GM04503 (cell line): ENCODE measurements at regions not wholly inside any gene's neighbourhood (a gene's known extent, or its start where the extent isn't known, plus 50 kb on each side); places are given as distances from the start of the nearest gene placed in this dataset.

Experiments
- DNase-seq: peaks from one replicate; pipeline ENCODE4 v3.0.0-alpha.2; 2012; ENCODE audit warnings: low read depth

DNA sequence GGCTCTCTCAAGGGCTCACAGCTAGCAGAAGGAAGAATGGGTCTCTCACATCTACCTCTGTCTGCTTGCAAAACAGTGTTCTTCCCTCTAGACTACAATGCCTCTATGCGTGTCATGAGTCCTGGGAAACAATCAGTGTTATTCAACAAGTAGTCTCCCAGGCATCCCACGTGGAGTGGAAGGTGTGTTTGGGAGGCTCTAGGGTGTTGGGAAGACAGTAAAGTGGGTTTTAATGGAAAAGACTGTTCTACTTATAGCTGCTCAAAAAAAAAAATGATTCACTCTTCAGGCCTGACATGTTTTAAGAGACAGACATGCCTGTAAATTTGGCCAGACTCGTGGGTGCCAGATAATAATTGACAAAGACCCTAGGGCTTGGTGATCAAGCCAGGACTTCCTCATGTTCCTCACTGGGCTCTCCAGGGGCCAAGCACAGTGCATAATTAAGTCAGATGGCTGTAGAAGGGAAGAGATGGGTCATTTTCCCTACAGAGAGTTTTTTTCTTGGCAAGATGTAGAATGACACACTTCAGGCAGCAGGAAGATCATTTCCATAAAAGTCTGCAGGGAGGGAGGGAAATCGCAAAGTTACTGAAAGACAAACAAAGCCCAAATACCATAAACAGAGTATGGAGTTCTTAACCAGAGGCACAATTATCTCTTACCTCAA lies 246.4 kb downstream of the ACTL7B start:
- peak; percentile 91 for DNase-seq

DNA sequence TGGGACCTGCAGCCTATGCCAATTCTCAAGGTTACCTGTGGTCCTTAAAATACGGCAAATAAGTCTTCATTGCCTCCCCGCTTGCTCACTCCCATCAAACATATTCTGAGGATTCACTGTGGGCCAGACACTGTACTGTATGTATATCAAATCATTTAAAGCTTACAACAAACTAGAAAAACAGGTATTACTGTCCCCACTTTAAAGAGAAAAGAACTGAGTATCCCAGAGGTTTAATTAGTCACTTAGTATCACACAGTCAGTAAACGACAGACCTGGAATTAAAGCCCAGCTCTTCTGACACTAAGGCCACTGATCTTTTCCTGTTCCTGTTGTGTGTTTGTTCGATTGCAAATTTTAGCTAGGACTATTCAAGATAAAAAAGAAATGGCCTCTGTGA lies 248.2 kb downstream of the ACTL7B start:
- no peak for DNase-seq

DNA sequence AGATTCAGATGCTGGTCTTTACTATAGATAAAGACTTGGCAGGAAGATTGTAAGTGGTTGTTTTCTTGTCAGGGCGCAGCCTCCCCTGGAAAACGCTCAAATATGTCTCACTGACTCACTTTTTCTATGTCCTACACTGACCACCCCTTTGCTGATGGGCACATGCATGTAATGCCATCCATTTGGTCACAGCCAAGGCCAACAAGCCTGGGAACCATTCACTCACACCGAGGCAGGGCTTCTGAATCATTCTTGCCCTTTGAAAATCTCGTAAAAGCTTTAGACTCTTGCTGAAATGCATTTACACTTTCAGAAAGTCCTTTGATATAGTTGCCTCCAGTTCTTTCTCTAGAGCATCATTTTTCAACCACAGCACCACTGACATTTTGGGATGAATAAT lies 249.4 kb downstream of the ACTL7B start:
- DNase-seq: peak; percentile 45

DNA sequence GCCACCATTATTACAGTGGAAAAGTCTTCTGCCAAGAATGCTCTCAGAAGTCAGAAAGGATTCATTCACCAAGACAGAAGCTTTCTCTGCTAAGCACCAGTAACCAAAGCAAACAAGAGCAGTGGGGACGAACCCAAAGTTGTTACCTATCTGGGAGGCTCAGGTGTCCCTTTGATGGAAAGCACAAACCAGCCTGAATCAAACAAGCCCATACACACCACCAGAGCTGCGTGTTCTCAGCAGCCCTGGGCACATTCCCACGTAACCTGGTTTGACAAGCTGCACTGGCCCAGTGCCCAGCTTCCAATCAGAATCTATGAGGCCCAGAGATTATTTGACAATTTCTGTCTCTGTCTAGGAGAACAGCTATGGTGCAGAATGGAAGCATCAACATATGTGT lies 252.6 kb downstream of the ACTL7B start:
- no peak for DNase-seq

DNA sequence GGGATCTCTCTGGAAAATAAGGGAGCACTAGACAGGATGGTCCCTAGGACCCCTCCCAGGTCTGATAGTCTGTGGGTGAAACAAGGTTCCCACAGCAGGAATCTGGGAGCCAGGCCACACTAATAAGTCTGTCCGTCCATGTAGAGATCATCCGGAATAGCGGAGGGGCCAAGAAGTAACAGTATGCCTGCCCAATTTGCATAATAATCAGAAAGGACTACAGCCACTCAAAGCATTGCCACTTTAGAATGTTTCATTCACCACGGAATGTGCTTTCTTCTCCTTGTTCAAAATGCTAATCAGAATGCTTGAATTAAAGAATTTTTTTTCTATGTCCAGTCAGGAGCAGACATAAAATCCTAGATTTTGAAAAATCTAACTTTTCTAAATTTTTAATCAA lies 254.9 kb downstream of the ACTL7B start:
- DNase-seq: no peak

DNA sequence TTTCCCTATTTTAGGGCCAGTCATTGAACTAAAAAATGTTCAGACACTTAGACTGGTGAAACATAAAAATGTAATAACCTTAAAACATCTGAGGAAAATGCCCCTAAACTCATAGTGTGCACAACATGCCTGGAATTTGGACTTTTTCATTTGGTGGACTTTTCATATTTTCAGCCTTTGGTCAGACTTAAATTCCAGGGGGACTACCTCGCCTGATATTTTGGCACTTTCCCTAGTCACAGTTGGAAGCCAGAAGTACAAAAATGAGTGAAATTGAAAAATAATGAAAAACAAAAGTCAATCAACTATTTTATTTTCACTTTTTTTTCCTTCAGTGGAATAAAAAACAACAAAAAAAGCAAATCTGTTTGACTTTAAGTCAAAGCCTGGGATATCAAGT lies 256.2 kb downstream of the ACTL7B start:
- peak; percentile 30 for DNase-seq

DNA sequence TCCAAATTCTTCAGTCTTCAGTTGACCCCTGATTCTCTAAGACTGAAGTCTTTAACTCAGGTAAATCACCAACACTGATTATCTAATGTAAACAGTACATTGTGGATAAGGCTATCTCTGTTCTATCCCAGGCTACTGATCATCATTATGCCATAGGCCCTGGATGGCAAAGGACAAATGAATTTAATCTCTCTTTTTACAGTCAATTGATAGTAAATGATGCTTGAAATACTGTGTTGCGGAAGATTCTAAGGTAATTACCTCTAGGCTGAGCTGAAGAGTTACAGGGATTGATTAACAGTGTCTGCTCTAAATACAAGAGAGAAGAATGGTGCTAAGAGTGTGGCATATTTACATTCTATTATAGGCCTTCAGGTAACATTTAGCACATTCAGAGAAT lies 264.7 kb downstream of the ACTL7B start:
- no peak for DNase-seq

DNA sequence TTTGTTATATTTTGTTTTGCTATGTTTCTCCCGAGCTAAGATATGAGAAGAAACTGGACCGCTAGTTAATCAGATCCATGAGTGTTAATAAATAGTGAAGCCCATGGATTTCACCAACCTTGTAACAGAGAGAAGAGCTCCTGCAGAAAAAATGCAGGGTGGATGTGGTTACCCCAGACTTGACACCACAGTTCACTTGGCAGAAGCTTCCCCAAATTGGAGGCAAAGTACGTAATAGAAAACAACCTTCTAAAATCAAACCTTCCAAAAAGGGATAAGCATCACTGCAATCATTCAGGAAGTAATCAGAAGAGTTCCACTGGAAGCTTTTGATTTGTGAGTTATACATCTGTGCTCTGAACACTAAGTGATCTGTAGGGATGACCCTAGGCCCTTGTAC lies 267.5 kb downstream of the ACTL7B start:
- no peak for DNase-seq

DNA sequence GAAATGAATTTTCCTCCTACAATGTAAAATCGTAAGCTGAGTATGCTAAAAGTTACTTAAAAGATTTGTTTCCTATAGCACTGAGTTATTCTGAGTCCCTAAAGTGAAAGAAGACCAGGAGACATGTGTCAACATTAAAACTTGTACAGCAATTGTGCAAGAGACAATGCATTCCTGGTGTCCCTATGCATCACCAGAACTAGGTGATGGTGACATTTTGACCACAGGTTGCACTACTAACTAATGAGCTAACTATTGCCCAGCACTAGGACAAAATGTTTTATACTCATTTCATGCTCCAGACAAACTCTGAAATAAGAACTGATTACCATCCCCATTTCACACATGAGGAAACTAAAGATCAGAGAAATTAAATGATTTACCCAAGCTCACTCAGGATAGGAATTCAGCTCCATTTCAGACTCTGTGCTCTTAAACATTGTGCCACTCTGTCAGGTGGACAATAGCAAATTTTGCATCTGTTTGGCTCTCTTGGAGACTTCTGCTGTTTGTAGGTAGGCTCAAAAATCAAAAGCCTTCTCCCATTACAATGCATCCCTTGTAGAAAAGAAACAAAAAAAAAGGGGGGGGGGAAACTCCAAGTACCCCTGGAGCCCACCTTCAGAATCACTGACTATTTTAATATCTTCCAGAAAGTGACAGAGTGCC lies 269.2 kb downstream of the ACTL7B start:
- no peak for DNase-seq

DNA sequence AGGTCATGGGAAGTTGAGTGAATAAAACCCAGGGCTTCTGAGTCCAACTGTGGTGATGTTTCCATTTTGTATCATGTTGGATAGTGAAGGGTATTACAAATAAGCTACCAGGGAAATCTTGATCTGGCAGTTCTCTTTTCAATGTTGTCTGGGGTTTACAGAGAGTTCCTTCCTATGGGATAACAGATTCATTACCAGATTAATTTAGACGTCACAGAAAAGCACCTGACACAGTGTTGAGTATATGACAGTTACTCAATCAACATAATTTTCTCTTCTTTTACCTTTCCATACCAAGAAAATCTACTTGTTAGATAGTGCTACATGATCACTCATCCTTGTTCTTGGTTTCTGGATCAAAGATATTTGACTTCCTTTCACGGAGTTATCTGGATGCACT lies 270.9 kb downstream of the ACTL7B start:
- no peak for DNase-seq

DNA sequence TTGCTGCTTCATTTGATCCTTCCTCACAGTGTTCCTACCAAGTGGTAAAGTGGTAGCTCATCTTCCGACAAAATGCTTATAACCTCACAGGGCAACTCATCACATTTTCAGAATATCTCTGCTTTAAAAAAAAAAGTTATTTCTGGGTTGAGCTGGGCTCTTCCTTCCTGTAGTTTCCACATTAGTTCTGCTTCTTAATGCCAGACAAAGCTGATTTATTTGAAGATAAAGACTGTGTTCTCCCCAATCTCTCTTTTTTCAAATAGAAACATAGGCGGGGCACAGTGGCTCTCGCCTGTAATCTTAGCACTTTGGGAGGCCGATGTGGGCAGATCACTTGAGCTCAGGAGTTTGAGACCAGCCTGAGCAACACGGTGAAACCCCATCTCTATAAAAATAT lies 273.1 kb downstream of the ACTL7B start:
- no peak for DNase-seq

DNA sequence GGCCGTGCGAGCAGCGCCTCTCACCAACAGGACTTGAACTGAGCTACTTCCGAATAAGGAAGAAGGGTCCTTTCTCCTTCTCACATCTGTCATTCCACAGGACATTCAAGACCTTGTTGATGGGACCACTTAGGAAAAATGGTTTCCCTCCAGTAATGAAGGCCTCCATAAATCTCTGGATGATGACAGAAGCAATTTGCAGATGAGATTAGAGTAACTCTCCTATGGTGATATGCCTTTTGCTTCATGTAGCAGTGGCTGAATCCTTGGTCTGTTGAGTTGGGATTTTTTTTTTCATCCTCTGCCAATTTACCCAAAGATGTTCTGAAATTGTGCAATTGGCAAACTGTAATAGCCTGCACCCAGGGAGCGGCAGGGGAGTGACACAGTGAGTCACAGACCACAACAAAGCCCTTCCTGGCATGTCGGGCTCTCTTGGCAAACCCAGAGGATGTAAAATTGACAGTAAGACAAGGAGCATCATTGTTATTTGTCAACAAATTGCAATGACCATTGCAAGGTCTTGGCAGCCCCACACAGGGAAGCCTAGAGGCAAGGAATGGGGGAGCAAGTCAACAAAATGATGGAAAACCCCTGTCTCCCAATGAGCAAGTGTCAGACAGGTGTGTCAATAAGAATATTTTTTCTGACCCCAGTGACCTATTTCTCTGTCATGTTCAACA lies 275.9 kb downstream of the ACTL7B start:
- peak; percentile 48 for DNase-seq

DNA sequence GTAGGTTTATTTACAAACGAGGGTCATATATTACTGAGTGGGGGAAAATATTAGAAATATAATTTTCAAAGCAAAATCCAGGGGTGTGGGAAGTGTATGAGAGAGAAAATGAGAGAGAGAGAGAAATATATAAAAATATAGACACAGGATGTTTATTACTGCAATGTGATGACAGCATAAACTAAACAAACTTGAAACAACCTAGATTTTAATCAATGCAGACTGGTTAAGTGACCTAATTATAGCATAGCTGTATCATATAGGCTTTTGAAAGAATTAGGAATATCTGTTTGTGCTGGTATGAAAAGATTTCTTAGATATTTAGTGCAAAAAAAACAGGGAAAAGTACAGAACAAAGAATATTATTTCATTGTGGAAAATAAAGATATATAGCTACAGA lies 280.5 kb downstream of the ACTL7B start:
- no peak for DNase-seq

DNA sequence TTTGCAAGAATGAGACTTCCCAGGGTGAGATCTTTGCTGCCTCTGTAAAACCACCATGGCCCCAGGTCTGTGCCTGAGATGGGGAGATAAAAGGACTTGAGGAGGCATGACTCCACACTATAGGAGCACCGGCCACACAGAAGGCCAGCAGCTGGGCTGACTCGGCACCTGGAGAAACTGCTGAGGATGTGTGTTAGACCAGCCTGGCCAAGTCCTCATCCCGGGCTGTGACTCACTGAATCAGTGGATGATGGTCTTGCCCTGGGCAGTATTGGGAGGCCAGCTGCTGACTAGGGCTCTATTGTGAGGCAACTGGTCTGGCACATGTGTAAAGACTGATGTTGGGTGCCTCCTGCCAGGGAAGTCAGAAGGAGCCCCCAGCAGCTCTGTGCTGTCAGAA lies 286.2 kb downstream of the ACTL7B start:
- DNase-seq: no peak

DNA sequence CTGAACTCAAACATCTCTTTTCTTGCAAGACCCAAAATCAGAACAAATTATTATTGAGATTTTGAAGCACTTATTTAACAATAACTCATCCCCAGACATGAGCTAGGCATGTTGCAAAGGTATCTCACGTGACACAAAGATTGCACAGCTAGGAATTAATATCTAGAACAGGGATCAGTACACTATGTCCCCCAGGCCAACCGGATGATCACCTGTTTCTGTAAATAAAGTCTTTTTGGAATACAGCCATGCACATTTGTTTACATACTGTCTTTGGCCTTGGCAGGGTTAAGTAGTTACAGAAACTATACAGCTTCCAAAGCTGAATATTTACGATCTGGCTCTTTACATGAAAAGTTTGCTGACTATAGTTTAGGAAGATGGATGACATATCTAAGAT lies 287.7 kb downstream of the ACTL7B start:
- no peak for DNase-seq

DNA sequence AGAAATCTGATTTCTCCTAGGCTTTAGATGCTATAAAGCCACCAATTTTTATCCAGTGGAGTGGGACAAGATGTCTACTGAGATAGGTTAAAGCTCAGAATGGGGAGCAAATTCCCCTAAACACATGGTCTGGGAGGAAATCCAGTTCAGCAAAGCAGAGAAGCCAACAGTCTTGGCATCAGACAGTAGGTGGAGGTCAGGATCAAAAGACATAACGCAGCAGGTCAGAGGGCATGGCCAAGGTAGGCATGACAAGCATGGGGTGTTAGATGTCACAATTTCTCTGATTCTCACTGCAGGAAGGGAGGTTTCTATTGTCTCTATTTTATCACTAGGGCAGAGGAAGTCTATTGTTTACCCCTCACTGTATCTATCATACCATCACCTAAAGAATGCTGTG lies 288.2 kb downstream of the ACTL7B start:
- DNase-seq: no peak

DNA sequence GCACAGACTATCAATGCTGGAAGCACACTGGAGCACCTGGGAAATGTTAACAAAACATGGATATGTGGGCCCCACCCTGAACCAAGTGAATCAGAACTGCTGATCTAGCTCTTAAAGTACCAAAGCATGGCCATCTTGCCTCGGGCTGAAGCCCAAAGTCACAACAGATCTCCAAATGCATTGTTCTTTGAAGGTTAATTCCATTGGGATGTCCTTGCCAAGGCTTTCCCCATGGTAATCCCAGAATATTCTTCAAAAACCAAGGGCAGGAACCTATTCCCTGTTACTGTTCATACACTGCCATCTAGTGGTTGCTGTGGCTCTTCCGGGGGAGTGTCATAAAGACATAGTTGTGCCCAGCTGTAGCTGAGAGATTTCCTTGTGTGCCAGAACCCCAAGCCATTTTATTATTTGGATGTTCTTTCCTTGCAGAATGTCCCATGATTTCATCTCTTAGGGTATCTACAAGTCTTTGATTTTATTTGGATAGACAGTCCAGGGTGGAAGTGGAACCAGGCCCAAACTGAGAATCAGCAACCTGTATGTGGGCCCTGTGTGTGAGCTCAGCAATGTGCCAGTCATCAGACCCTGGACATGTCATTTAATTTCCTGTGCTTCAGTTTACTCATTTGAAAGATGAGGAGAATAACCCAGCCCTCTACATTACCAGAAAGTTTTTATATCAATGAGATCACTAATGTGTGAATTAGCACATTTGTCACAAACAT lies 290.0 kb downstream of the ACTL7B start:
- DNase-seq: peak; percentile 67

DNA sequence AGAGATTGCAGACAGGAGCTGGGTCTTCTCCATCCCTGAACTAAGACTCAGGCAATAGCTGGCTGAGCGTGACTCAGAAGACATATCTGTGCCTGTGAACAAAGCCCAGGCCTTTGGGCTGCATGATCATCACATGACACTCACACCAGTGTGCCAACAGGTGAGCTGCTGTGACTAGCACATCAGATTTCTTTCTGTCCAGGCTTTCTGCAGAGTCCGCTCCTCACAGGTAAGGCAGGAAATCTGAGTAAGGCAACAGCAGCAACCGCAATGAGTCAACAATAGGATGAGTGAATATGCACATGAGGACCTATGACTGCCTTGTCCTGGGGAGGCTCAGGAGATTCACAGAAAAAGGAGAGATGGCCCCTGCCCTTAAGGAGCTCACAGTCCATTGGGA lies 293.6 kb downstream of the ACTL7B start:
- no peak for DNase-seq

DNA sequence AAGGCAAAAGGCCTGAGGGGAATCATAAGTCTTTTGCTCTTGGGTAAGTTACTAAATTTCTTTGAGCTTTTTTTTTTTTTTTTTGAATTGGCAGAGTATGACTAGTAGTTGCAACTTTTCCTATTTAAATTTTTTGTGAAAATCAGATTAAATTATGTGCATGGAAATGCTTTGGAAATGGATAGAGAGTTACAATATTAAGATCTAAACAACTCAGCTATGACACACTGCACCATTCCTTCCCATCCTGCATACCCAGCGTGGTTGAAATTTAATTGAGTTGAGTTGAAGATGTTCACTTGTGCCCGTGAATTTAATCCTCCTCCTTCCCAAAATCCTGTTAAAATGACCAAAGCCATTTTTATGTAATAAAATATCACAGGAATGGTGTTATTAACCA lies 296.4 kb downstream of the ACTL7B start:
- DNase-seq: no peak

DNA sequence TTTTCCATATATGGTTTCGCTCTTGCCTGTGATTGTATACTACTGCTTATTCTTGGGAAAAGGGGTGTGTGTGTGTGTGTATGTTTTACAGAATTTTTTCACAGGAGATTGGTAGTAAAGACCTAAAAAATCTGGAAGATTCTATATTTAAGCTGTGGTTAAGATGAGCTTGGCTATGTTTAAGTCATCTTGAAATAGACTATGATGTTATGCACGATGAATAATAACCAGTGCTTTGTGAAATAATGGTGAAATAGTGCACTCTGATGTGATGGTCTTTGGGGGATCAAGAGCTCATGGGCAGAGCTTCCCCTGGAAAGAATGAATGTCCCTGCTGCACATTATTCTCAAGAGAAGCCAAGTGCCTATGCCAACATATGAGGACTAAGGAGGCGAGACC lies 301.0 kb downstream of the ACTL7B start:
- no peak for DNase-seq

DNA sequence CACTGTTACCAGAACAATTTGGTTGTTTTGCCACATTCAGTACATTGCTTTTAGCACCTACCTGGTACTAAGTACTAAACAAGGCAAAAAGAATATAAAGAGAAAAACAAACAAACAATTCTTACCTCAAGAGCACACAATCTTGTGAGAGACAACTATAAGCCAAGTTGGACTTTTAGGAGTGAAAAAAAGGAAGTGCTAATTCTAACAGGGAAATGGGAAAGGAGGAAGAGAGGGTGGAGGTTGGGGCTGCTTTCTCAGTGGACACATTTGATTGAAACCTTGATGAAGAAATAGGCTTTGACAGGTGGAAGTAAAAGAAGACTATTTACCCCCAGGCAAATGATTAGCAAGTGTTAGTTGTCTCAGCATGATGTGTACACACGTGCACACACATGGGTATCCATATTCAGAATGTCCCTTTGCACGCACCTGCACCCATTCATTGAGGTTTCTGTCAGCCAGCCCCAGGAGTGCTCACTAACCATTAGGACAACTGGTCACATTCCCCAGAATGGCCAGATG lies 302.6 kb downstream of the ACTL7B start:
- no peak for DNase-seq

DNA sequence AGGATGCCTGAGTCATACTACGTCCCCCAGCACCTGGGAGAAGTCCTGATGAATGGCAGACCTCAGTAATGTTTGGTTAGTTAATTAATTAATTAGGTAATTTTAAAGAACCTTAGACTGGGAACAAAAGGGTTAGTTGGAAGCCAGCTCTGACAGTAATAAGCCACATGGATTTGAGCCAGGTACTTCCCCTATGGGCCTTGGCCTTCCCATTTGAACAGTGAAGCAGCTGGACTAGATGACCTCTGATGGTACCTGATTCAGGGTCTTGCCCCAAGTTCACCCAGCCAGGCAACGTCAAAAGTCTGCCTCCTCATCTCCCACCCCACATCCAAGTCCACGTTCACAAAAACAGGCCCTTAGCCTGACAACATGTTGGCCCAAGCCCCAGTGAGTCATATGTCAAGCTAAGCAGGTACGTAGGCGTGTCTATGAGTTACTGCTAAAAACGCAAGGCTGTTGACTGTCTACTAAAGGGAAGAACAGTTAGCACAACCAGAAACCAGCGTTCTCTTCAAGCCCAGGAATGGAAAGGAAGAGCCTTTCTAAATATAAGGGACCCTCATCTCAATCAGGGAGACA lies 303.2 kb downstream of the ACTL7B start:
- DNase-seq: no peak
